Activated B cell treated with CpG ODN at 0.5 μM for 24 hours (primary cell): ENCODE measurements at regions not wholly inside any gene's neighbourhood (a gene's known extent, or its start where the extent isn't known, plus 50 kb on each side); places are given as distances from the start of the nearest gene placed in this dataset.

Source experiments
- ATAC-seq: fragments of 200-7000 bp; cut with Tn5 transposase; one replicate; pipeline ENCODE4 v1.10.0; 2021; ENCODE audit warnings: low read depth, mild to moderate bottlenecking, moderate library complexity
- CTCF ChIA-PET: fragments of 350-600 bp; sonication (Branson Sonifier 250); formaldehyde crosslinking; loops from one replicate; lab custom pipeline; 2021; ENCODE audit warnings: antibody characterized with exemption; lab: Charles Lee
- POLR2A ChIA-PET: fragments of 350-600 bp; sonication (Branson Sonifier 250); formaldehyde crosslinking; loops from one replicate; lab custom pipeline; 2021; ENCODE audit warnings: antibody characterized with exemption; lab: Charles Lee
- DNase-seq: peaks from one replicate; pipeline ENCODE4 v3.0.0; 2022
- H3K27ac Mint-ChIP-seq: one replicate; pipeline ENCODE4 v1.8.0; 2020; ENCODE audit warnings: mixed read lengths
- H3K27me3 Mint-ChIP-seq: one replicate; pipeline ENCODE4 v1.8.0; 2021; ENCODE audit warnings: mixed read lengths
- H3K36me3 Mint-ChIP-seq: one replicate; pipeline ENCODE4 v1.8.0; 2021; ENCODE audit warnings: low read depth, mixed read lengths
- H3K4me1 Mint-ChIP-seq: one replicate; pipeline ENCODE4 v1.8.0; 2021; ENCODE audit warnings: mixed read lengths
- H3K4me3 Mint-ChIP-seq: one replicate; pipeline ENCODE4 v1.8.0; 2020; ENCODE audit warnings: mild to moderate bottlenecking, mixed read lengths
- H3K9me3 Mint-ChIP-seq: one replicate; pipeline ENCODE4 v1.8.0; 2020; ENCODE audit warnings: mixed read lengths
- CTCF ChIP-seq: fragments of 200-600 bp; IDR thresholded peaks from one replicate; pipeline ENCODE4 v1.8.0; 2022; ENCODE audit warnings: antibody characterized with exemption, mild to moderate bottlenecking
- intact Hi-C: fragments of 100-400 bp; cut with micrococcal nuclease; formaldehyde crosslinking; loops from one replicate; pipeline ENCODE4 v1.15.1; 2024

GRCh38 chr9:28207657-28208056, 634.4 kb upstream of the C9orf72 start:
- H3K4me1 Mint-ChIP-seq, result no peaks in the 10 kb centered on the region
- no peak for DNase-seq
- H3K36me3 Mint-ChIP-seq, result no peaks in the 10 kb centered on the region
- no peak overlapping the region for H3K4me3 Mint-ChIP-seq
- TF ChIP-seq CTCF, result no peak
- no peaks in the 10 kb centered on the region for H3K27me3 Mint-ChIP-seq
- POLR2A ChIA-PET, result no interaction called here
- H3K27ac Mint-ChIP-seq, result no peak overlapping the region
- CTCF ChIA-PET, result no interaction called here
- no peak for ATAC-seq
- no peaks in the 10 kb centered on the region for H3K9me3 Mint-ChIP-seq
- intact Hi-C loops, result no loop called here

- POLR2A ChIA-PET, result no interaction called here
- Mint-ChIP-seq H3K27ac (no peak overlapping the region), H3K9me3 (no peaks in the 10 kb centered on the region), H3K4me3 (no peak overlapping the region), H3K27me3 (no peaks in the 10 kb centered on the region), H3K4me1 (no peaks in the 10 kb centered on the region), H3K36me3 (no peaks in the 10 kb centered on the region)
- intact Hi-C loops, result no loop called here
- CTCF ChIA-PET, result no interaction called here
- no peak for TF ChIP-seq CTCF
- DNase-seq (no peak), ATAC-seq (no peak)
Measured at GRCh38 chr9:28209130-28209529, 635.8 kb upstream of the C9orf72 start.

- POLR2A ChIA-PET, result no interaction called here
Measured at GRCh38 chr9:28212979-28213378, 639.7 kb upstream of the C9orf72 start.

GRCh38 chr9:28215536-28216299, 642.4 kb upstream of the C9orf72 start:
- ChIA-PET CTCF (no interaction called here), POLR2A (no interaction called here)
- Mint-ChIP-seq H3K27ac (no peak overlapping the region), H3K4me3 (no peak overlapping the region), H3K4me1 (no peaks in the 10 kb centered on the region), H3K9me3 (no peaks in the 10 kb centered on the region), H3K36me3 (no peaks in the 10 kb centered on the region), H3K27me3 (no peaks in the 10 kb centered on the region)
- TF ChIP-seq CTCF, result no peak
- intact Hi-C loops, result no loop called here
- DNase-seq (no peak), ATAC-seq (no peak)

More at GRCh38 chr9:28212979-28213378, 639.7 kb upstream of the C9orf72 start:
- no peak for TF ChIP-seq CTCF
- DNase-seq, result no peak
- Mint-ChIP-seq H3K4me1 (no peaks in the 10 kb centered on the region), H3K27ac (no peak overlapping the region), H3K4me3 (no peak overlapping the region), H3K36me3 (no peaks in the 10 kb centered on the region), H3K9me3 (no peaks in the 10 kb centered on the region), H3K27me3 (no peaks in the 10 kb centered on the region)
- ATAC-seq, result no peak
- intact Hi-C loops, result no loop called here
- CTCF ChIA-PET, result no interaction called here

- TF ChIP-seq CTCF, result no peak
- no peaks in the 10 kb centered on the region for H3K4me1 Mint-ChIP-seq
- peaks cover 6% of the 10 kb centered on the region for H3K9me3 Mint-ChIP-seq
- H3K27me3 Mint-ChIP-seq, result no peaks in the 10 kb centered on the region
- DNase-seq, result no peak
- intact Hi-C loops, result no loop called here
- ChIA-PET POLR2A (no interaction called here), CTCF (no interaction called here)
- no peaks in the 10 kb centered on the region for H3K36me3 Mint-ChIP-seq
- ATAC-seq, result no peak
- no peak overlapping the region for H3K4me3 Mint-ChIP-seq
- H3K27ac Mint-ChIP-seq, result no peak overlapping the region
Measured at GRCh38 chr9:28232686-28233085, 659.4 kb upstream of the C9orf72 start.
